Nephron progenitor cell (in vitro differentiated cells): ENCODE measurements at regions not wholly inside any gene's neighbourhood (a gene's known extent, or its start where the extent isn't known, plus 50 kb on each side); places are given as distances from the start of the nearest gene placed in this dataset.

ENCODE experiments used
- DNase-seq: peaks from one replicate; pipeline ENCODE4 v3.0.0; 2021
- H3K27ac Mint-ChIP-seq: 2 replicates; pipeline ENCODE4 v1.8.0; 2021; ENCODE audit warnings: mild to moderate bottlenecking, moderate library complexity, mixed read lengths
- H3K27me3 Mint-ChIP-seq: 2 replicates; pipeline ENCODE4 v1.8.0; 2021; ENCODE audit warnings: mild to moderate bottlenecking, low read depth, mixed read lengths; ENCODE audit not compliant: poor library complexity
- H3K36me3 Mint-ChIP-seq: 2 replicates; pipeline ENCODE4 v1.8.0; 2021; ENCODE audit warnings: low read depth, mixed read lengths
- H3K4me1 Mint-ChIP-seq: 2 replicates; pipeline ENCODE4 v1.8.0; 2021; ENCODE audit warnings: mixed read lengths
- H3K4me3 Mint-ChIP-seq: 2 replicates; pipeline ENCODE4 v1.8.0; 2021; ENCODE audit warnings: mild to moderate bottlenecking, moderate library complexity, mixed read lengths
- H3K9me3 Mint-ChIP-seq: 2 replicates; pipeline ENCODE4 v1.8.0; 2021; ENCODE audit warnings: mild to moderate bottlenecking, moderate library complexity, mixed read lengths
- TF ChIP-seq, protein P1 (sequence below): fragments of 200-600 bp; sonication (generic); IDR thresholded peaks from 2 replicates; pipeline ENCODE4 v1.5.0; 2021; ENCODE audit warnings: antibody characterized with exemption

DNA sequence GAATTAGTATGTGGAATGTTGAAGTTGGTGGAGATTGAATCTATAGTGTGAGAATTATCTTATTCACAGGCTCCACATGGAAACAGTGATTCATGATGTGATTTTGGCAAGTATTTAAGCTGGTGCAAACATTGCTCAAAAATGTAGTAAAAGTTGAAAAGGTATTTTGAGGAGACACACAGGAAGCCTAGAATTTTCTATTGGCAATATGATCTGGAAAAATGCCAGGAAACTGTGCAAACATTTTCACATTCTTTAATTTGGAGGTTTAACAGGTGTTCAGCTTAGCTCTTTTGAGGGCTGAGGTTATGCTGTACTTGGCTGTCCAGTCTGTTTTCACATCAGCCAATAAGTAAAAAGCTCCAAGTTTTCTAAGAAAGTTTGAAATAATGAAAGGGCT is 327.3 kb downstream of the RWDD3 start:
- no peak for DNase-seq
- H3K36me3 Mint-ChIP-seq: peaks cover 6% of the 10 kb centered on the region
- no peak overlapping the region for H3K27ac Mint-ChIP-seq
- H3K27me3 Mint-ChIP-seq: peaks cover 3% of the 10 kb centered on the region
- H3K9me3 Mint-ChIP-seq: peaks cover 28% of the 10 kb centered on the region
- no peaks in the 10 kb centered on the region for H3K4me1 Mint-ChIP-seq
- TF ChIP-seq, protein P1, sequence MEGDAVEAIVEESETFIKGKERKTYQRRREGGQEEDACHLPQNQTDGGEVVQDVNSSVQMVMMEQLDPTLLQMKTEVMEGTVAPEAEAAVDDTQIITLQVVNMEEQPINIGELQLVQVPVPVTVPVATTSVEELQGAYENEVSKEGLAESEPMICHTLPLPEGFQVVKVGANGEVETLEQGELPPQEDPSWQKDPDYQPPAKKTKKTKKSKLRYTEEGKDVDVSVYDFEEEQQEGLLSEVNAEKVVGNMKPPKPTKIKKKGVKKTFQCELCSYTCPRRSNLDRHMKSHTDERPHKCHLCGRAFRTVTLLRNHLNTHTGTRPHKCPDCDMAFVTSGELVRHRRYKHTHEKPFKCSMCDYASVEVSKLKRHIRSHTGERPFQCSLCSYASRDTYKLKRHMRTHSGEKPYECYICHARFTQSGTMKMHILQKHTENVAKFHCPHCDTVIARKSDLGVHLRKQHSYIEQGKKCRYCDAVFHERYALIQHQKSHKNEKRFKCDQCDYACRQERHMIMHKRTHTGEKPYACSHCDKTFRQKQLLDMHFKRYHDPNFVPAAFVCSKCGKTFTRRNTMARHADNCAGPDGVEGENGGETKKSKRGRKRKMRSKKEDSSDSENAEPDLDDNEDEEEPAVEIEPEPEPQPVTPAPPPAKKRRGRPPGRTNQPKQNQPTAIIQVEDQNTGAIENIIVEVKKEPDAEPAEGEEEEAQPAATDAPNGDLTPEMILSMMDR: no peak
- no peak overlapping the region for H3K4me3 Mint-ChIP-seq

DNA sequence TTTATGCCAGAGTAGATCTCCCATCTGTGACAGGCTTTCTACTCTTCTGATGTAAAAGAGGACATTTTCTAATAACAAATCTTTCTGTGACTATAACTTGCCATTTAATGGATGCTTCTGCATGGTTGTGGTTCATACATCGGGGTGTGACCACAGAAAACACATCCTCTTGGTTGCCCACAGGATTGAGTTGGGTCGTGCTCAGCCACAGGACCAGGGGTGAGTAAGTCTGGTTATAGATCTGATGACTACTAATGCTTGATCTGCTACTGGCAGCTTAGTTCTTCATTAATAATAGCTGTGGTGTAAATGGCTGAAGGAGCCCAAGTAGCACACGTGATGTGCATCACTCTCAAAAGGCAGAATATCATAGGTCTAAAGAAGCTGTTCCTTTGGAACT is 328.2 kb downstream of the RWDD3 start:
- H3K36me3 Mint-ChIP-seq: peaks cover 5% of the 10 kb centered on the region
- DNase-seq: no peak
- H3K27me3 Mint-ChIP-seq: no peaks in the 10 kb centered on the region
- TF ChIP-seq, protein P1: no peak
- no peaks in the 10 kb centered on the region for H3K4me1 Mint-ChIP-seq
- H3K27ac Mint-ChIP-seq: no peak overlapping the region
- no peak overlapping the region for H3K4me3 Mint-ChIP-seq
- peaks cover 24% of the 10 kb centered on the region for H3K9me3 Mint-ChIP-seq

DNA sequence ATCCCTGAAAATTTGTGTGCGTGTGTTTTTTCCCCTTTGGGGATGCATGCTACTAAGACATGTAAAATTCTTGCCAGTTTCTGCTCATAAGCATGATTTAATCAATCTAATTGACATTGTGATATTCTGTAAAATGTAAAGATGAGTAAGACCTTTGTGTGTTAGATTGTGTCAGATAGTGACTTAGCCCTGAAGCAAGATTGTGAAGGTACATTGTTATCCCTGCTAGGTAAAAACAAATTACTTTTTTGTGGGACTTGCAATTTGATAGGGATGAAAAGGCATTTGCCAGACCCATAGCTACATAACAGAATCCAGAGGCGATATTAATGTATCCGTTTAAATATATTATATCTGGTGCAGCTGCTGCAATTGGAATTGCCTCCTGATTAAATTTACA is 338.0 kb downstream of the RWDD3 start:
- peaks cover 4% of the 10 kb centered on the region for H3K27me3 Mint-ChIP-seq
- no peak for DNase-seq
- H3K36me3 Mint-ChIP-seq: no peaks in the 10 kb centered on the region
- H3K9me3 Mint-ChIP-seq: no peaks in the 10 kb centered on the region
- H3K27ac Mint-ChIP-seq: no peak overlapping the region
- no peaks in the 10 kb centered on the region for H3K4me1 Mint-ChIP-seq
- no peak overlapping the region for H3K4me3 Mint-ChIP-seq
- TF ChIP-seq, protein P1: no peak

DNA sequence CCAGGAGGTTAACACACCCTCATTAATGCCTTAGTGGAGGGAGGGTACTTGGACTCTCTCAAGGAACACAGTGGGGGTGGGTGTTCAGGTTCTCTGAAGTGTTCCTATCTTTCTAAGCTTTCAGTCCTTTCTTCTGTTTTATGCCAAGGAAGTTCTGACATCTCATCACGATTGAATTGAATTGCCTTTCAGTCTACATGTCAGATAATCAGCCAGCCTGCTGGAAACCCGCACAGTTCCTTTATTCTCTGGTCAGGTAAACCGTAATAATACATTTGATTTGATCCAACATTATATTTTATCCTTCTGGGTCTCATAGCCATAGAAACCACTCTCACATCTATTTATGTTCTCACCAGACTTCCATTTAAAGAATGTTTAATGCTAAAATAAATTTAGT is 339.0 kb downstream of the RWDD3 start:
- Mint-ChIP-seq H3K4me1 (no peaks in the 10 kb centered on the region), H3K4me3 (no peak overlapping the region), H3K27me3 (peaks cover 4% of the 10 kb centered on the region), H3K9me3 (no peaks in the 10 kb centered on the region), H3K36me3 (no peaks in the 10 kb centered on the region), H3K27ac (no peak overlapping the region)
- DNase-seq: no peak
- TF ChIP-seq, protein P1: no peak

DNA sequence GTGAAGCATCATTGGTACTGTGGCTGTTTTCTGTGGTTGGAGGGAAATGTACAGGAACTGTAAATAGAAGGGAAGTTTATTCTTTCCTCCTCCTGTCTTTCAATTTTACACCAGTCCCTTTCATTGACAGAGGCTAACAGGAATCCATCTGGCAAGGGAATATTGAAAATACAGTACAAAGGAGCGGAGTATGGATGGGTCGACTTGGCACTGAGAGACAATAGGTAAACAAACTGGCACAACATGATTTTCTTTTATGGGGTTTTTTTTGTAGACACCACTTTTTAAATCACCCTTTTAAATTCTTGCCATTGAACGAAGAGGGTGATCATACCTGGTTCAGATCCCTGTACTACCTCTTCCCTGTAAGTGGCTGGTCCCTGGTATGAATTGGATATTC is 341.3 kb downstream of the RWDD3 start:
- DNase-seq: no peak
- Mint-ChIP-seq H3K4me3 (no peak overlapping the region), H3K4me1 (no peaks in the 10 kb centered on the region), H3K9me3 (no peaks in the 10 kb centered on the region), H3K27ac (no peak overlapping the region), H3K27me3 (peaks cover 4% of the 10 kb centered on the region), H3K36me3 (no peaks in the 10 kb centered on the region)
- TF ChIP-seq, protein P1: no peak

DNA sequence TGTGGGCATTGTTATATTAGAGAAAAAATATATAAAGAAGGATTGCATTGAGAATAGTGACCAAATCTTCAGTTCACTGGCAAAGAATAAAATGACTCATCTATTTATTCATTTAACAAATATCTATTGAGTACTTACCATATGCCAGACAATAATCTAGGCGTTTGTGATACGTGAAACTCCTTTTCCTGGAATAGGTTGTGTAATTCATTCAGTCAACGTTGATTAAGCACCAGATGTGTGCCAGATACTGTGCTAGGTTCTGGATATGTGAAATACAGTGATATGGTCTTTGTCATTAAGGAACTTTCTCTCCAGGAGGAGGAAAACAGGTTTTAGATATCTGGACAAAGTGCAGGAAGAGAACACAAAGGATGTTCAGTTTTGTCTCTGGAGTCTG is 344.5 kb downstream of the RWDD3 start:
- H3K4me3 Mint-ChIP-seq: no peak overlapping the region
- no peaks in the 10 kb centered on the region for H3K36me3 Mint-ChIP-seq
- no peak overlapping the region for H3K27ac Mint-ChIP-seq
- no peak for DNase-seq
- no peaks in the 10 kb centered on the region for H3K9me3 Mint-ChIP-seq
- TF ChIP-seq, protein P1: no peak
- H3K4me1 Mint-ChIP-seq: peaks cover 9% of the 10 kb centered on the region
- H3K27me3 Mint-ChIP-seq: peaks cover 4% of the 10 kb centered on the region
